GM12874 (cell line): ENCODE measurements at regions not wholly inside any gene's neighbourhood (a gene's known extent, or its start where the extent isn't known, plus 50 kb on each side); places are given as distances from the start of the nearest gene placed in this dataset.

ENCODE experiments used
- CTCF ChIP-seq: IDR thresholded peaks from 2 replicates; pipeline ENCODE4 v1.5.1; 2011; ENCODE audit warnings: low read depth, mild to moderate bottlenecking, control low read depth, low read length, moderate library complexity; ENCODE audit not compliant: insufficient read depth

GRCh38 chr11:45722144-45722543, 56.7 kb upstream of the CHST1 start:
- TF ChIP-seq CTCF = no peak

GRCh38 chr11:45717526-45717925, 52.1 kb upstream of the CHST1 start:
- no peak for TF ChIP-seq CTCF

- no peak for TF ChIP-seq CTCF
These were observed 50.0 kb upstream of the CHST1 start for GRCh38 chr11:45715418-45715817.
